ENCODE measurements at regions not wholly inside any gene's neighbourhood (a gene's known extent, or its start where the extent isn't known, plus 50 kb on each side); places are given as distances from the start of the nearest gene placed in this dataset.
"Not testable (repeated sequence)": the region's sequence is repeated elsewhere in the genome, so short reads cannot be mapped to it uniquely, and the experiment has no call there.

GRCh38 chr5:123992641-123993040, 480.7 kb downstream of the CSNK1G3 start:
- Mint-ChIP-seq H3K9me3 (peaks cover 6% of the 10 kb centered on the region), H3K4me1 (peaks cover 39% of the 10 kb centered on the region), H3K36me3 (peaks cover under 1% of the 10 kb centered on the region), H3K27ac (no peak overlapping the region), H3K4me3 (no peak overlapping the region), H3K27me3 (ENCODE audit: low read depth) (peaks cover 1% of the 10 kb centered on the region)
- TF ChIP-seq, protein P1, sequence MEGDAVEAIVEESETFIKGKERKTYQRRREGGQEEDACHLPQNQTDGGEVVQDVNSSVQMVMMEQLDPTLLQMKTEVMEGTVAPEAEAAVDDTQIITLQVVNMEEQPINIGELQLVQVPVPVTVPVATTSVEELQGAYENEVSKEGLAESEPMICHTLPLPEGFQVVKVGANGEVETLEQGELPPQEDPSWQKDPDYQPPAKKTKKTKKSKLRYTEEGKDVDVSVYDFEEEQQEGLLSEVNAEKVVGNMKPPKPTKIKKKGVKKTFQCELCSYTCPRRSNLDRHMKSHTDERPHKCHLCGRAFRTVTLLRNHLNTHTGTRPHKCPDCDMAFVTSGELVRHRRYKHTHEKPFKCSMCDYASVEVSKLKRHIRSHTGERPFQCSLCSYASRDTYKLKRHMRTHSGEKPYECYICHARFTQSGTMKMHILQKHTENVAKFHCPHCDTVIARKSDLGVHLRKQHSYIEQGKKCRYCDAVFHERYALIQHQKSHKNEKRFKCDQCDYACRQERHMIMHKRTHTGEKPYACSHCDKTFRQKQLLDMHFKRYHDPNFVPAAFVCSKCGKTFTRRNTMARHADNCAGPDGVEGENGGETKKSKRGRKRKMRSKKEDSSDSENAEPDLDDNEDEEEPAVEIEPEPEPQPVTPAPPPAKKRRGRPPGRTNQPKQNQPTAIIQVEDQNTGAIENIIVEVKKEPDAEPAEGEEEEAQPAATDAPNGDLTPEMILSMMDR (IDR thresholded peaks at IDR 0.05; ENCODE audit: unreplicated experiment), result no peak
- no peak for DNase-seq (ENCODE audit: low spot score in 2 of 2, unreplicated experiment in 2 of 2)

DNA sequence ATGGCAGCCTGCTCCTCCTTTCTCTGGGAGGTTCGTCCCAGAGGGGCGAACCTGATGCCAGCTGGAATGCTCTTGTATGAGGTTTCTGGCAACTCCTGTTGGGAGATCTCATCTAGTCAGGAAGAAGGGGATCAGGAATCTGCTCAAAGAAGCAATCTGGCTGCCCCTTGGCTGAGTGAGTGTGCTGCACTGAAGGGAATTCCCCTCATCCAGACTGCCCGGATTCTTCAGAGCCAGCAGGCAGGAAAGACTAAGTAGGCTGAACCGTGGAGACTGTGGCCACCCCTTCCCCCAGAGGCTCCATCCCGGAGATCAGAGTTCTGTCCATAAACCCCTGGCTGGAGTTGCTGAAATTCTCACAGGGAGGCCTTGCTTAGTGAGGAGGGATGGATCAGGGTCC, 476.0 kb downstream of the CSNK1G3 start:
- TF ChIP-seq, protein P1 (IDR thresholded peaks at IDR 0.05; ENCODE audit: unreplicated experiment), result no peak
- Mint-ChIP-seq H3K27ac (no peak overlapping the region), H3K9me3 (peaks cover 47% of the 10 kb centered on the region), H3K36me3 (peaks cover 20% of the 10 kb centered on the region), H3K27me3 (ENCODE audit: low read depth) (no peaks in the 10 kb centered on the region), H3K4me3 (no peak overlapping the region), H3K4me1 (peaks cover 18% of the 10 kb centered on the region)
- DNase-seq (ENCODE audit: low spot score in 2 of 2, unreplicated experiment in 2 of 2), result no peak

- no peaks in the 10 kb centered on the region for H3K4me1 Mint-ChIP-seq
- no peaks in the 10 kb centered on the region for H3K27me3 Mint-ChIP-seq (ENCODE audit: low read depth)
- no peak overlapping the region for H3K27ac Mint-ChIP-seq
- no peak for DNase-seq (ENCODE audit: low spot score in 2 of 2, unreplicated experiment in 2 of 2)
- no peaks in the 10 kb centered on the region for H3K36me3 Mint-ChIP-seq
- no peak overlapping the region for H3K4me3 Mint-ChIP-seq
- H3K9me3 Mint-ChIP-seq, result peaks cover 27% of the 10 kb centered on the region
- TF ChIP-seq, protein P1 (IDR thresholded peaks at IDR 0.05; ENCODE audit: unreplicated experiment), result no peak
Observed at GRCh38 chr5:123976379-123977033, 464.5 kb downstream of the CSNK1G3 start.

DNA sequence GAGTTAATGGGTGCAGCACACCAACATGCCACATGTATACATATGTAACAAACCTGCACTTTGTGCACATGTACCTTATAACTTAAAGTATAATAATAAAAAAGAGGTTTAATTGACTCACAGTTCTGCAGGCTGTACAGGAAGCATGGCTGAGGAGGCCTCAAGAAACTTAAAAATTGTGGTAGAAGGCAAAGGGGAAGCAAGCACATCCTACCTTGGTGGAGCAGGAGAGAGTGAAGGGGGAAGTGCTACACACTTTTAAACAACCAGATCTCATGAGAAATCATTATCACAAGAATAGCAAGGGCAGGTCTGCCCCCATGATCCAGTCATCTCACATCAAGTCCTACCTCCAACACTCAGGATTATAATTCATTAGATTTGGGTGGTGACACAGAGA, 463.5 kb downstream of the CSNK1G3 start:
- peaks cover 28% of the 10 kb centered on the region for H3K9me3 Mint-ChIP-seq
- H3K4me1 Mint-ChIP-seq; H3K4me3 Mint-ChIP-seq; DNase-seq (ENCODE audit: low spot score in 2 of 2, unreplicated experiment in 2 of 2); H3K36me3 Mint-ChIP-seq; H3K27me3 Mint-ChIP-seq (ENCODE audit: low read depth); H3K27ac Mint-ChIP-seq: not testable (repeated sequence)

- DNase-seq (ENCODE audit: low spot score in 2 of 2, unreplicated experiment in 2 of 2), result no peak
- no peaks in the 10 kb centered on the region for H3K4me1 Mint-ChIP-seq
- no peak overlapping the region for H3K4me3 Mint-ChIP-seq
- H3K9me3 Mint-ChIP-seq, result peaks cover 16% of the 10 kb centered on the region
- TF ChIP-seq, protein P1 (IDR thresholded peaks at IDR 0.05; ENCODE audit: unreplicated experiment), result no peak
- peaks cover 3% of the 10 kb centered on the region for H3K36me3 Mint-ChIP-seq
- H3K27me3 Mint-ChIP-seq (ENCODE audit: low read depth), result no peaks in the 10 kb centered on the region
- no peak overlapping the region for H3K27ac Mint-ChIP-seq
Observed at GRCh38 chr5:123966781-123967180, 454.8 kb downstream of the CSNK1G3 start.

DNA sequence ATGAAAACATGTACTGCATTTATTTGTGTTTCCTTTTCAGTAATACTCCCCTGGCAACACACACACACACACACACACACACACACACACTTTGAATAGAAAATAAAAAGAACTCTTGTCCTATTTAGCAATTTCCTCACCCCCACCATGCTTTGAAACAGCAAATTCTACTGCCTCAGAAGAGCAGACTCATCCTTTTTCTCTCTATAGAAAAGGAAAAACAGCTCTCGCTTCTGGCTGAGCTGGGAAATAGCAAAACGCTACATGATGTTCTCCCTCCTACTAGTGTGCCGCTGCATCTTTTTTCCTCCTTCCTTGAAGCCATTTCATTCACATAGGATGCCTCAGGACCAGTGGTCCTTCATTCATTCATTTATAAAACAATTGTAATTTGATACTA, 453.6 kb downstream of the CSNK1G3 start:
- no peak for DNase-seq (ENCODE audit: low spot score in 2 of 2, unreplicated experiment in 2 of 2)
- Mint-ChIP-seq H3K4me3 (no peak overlapping the region), H3K36me3 (peaks cover 3% of the 10 kb centered on the region), H3K27me3 (ENCODE audit: low read depth) (no peaks in the 10 kb centered on the region), H3K27ac (no peak overlapping the region), H3K4me1 (no peaks in the 10 kb centered on the region), H3K9me3 (peaks cover 13% of the 10 kb centered on the region)
- TF ChIP-seq, protein P1 (IDR thresholded peaks at IDR 0.05; ENCODE audit: unreplicated experiment), result no peak
